ENCODE measurements at regions not wholly inside any gene's neighbourhood (a gene's known extent, or its start where the extent isn't known, plus 50 kb on each side); places are given as distances from the start of the nearest gene placed in this dataset.

GRCh38 chr2:43068631-43069517 is 157.5 kb downstream of the ZFP36L2 start:
- TF ChIP-seq YY1 (IDR thresholded peaks at IDR 0.05; ENCODE audit: low read depth): no peak
- TF ChIP-seq CREB1 (IDR thresholded peaks at IDR 0.05; ENCODE audit: low read depth): no peak
- no peak for TF ChIP-seq TAF1 (IDR thresholded peaks at IDR 0.05; ENCODE audit: low read depth)
- no peak for TF ChIP-seq EGR1 (IDR thresholded peaks at IDR 0.05)
- TF ChIP-seq MAX (IDR thresholded peaks at IDR 0.05): no peak
- no peak for TF ChIP-seq EP300 (IDR thresholded peaks at IDR 0.05; ENCODE audit: borderline replicate concordance)
- no peak for TF ChIP-seq REST (IDR thresholded peaks at IDR 0.05; ENCODE audit: low read depth)
- TF ChIP-seq TCF12 (IDR thresholded peaks at IDR 0.05; ENCODE audit: low read depth): no peak
- TF ChIP-seq USF1 (IDR thresholded peaks at IDR 0.05): no peak

GRCh38 chr2:43068041-43068533 is 158.3 kb downstream of the ZFP36L2 start:
- TF ChIP-seq CREB1 (IDR thresholded peaks at IDR 0.05; ENCODE audit: low read depth) (no peak), RAD21 (IDR thresholded peaks at IDR 0.05; ENCODE audit: low read depth) (no peak), USF1 (IDR thresholded peaks at IDR 0.05) (no peak), EGR1 (IDR thresholded peaks at IDR 0.05) (no peak), FOXM1 (IDR thresholded peaks at IDR 0.05; ENCODE audit: borderline replicate concordance, low read depth) (no peak), YY1 (IDR thresholded peaks at IDR 0.05; ENCODE audit: low read depth) (no peak), TEAD4 (IDR thresholded peaks at IDR 0.05) (no peak), NFIC (IDR thresholded peaks at IDR 0.05) (no peak), REST (IDR thresholded peaks at IDR 0.05; ENCODE audit: low read depth) (no peak), TCF12 (IDR thresholded peaks at IDR 0.05; ENCODE audit: low read depth) (no peak), CEBPB (IDR thresholded peaks at IDR 0.05) (no peak)

GRCh38 chr2:43067254-43068040 is 159.0 kb downstream of the ZFP36L2 start:
- no peak for TF ChIP-seq ZBTB7A (IDR thresholded peaks at IDR 0.05; ENCODE audit: low read depth)
- TF ChIP-seq NFIC (IDR thresholded peaks at IDR 0.05): no peak

GRCh38 chr2:43065871-43066270 is 160.5 kb downstream of the ZFP36L2 start:
- TF ChIP-seq TEAD4 (IDR thresholded peaks at IDR 0.05): no peak
- no peak for TF ChIP-seq ZBTB7A (IDR thresholded peaks at IDR 0.05; ENCODE audit: low read depth)

- TF ChIP-seq CREB1 (IDR thresholded peaks at IDR 0.05; ENCODE audit: low read depth): no peak
- no peak for TF ChIP-seq ZBTB7A (IDR thresholded peaks at IDR 0.05; ENCODE audit: low read depth)
- TF ChIP-seq TCF12 (IDR thresholded peaks at IDR 0.05; ENCODE audit: low read depth): no peak
- no peak for TF ChIP-seq MAX (IDR thresholded peaks at IDR 0.05)
- TF ChIP-seq RAD21 (IDR thresholded peaks at IDR 0.05; ENCODE audit: low read depth): no peak
- no peak for TF ChIP-seq FOXM1 (IDR thresholded peaks at IDR 0.05; ENCODE audit: borderline replicate concordance, low read depth)
- TF ChIP-seq TAF1 (IDR thresholded peaks at IDR 0.05; ENCODE audit: low read depth): no peak
- no peak for TF ChIP-seq TEAD4 (IDR thresholded peaks at IDR 0.05)
- TF ChIP-seq YY1 (IDR thresholded peaks at IDR 0.05; ENCODE audit: low read depth): no peak
- TF ChIP-seq NFIC (IDR thresholded peaks at IDR 0.05): no peak
- no peak for TF ChIP-seq CEBPB (IDR thresholded peaks at IDR 0.05)
- no peak for TF ChIP-seq EP300 (IDR thresholded peaks at IDR 0.05; ENCODE audit: borderline replicate concordance)
- no peak for TF ChIP-seq EGR1 (IDR thresholded peaks at IDR 0.05)
- no peak for TF ChIP-seq USF1 (IDR thresholded peaks at IDR 0.05)
- no peak for TF ChIP-seq REST (IDR thresholded peaks at IDR 0.05; ENCODE audit: low read depth)
These were observed 161.4 kb downstream of the ZFP36L2 start for GRCh38 chr2:43065036-43065435.

All from Ishikawa (cell line).